GM12874 (cell line): ENCODE measurements at regions not wholly inside any gene's neighbourhood (a gene's known extent, or its start where the extent isn't known, plus 50 kb on each side); places are given as distances from the start of the nearest gene placed in this dataset.

ENCODE experiments used
- TF ChIP-seq, protein P1 (sequence below): IDR thresholded peaks from 2 replicates; pipeline ENCODE4 v1.5.1; 2011; ENCODE audit warnings: low read depth, mild to moderate bottlenecking, control low read depth, low read length, moderate library complexity; ENCODE audit not compliant: insufficient read depth

DNA sequence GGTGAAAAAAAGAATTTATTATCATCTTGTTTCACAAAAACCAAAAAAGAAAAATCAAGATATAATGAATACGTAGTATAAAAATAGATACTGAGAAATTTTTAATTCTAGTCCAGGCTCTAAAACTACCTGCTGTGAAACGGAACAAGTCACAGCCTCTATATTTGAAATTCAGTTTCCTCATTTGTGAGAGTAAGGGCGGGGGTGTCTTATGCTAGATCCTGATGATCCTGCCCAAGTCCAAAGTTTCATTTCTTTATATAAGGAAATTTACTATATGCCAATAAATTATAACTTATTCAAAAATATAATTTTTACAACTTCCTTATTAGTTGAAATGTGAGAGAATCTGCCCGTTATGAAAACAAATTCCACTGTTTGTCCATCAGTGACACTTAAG lies 385.7 kb downstream of the CGGBP1 start:
- TF ChIP-seq, protein P1, sequence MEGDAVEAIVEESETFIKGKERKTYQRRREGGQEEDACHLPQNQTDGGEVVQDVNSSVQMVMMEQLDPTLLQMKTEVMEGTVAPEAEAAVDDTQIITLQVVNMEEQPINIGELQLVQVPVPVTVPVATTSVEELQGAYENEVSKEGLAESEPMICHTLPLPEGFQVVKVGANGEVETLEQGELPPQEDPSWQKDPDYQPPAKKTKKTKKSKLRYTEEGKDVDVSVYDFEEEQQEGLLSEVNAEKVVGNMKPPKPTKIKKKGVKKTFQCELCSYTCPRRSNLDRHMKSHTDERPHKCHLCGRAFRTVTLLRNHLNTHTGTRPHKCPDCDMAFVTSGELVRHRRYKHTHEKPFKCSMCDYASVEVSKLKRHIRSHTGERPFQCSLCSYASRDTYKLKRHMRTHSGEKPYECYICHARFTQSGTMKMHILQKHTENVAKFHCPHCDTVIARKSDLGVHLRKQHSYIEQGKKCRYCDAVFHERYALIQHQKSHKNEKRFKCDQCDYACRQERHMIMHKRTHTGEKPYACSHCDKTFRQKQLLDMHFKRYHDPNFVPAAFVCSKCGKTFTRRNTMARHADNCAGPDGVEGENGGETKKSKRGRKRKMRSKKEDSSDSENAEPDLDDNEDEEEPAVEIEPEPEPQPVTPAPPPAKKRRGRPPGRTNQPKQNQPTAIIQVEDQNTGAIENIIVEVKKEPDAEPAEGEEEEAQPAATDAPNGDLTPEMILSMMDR: no peak

DNA sequence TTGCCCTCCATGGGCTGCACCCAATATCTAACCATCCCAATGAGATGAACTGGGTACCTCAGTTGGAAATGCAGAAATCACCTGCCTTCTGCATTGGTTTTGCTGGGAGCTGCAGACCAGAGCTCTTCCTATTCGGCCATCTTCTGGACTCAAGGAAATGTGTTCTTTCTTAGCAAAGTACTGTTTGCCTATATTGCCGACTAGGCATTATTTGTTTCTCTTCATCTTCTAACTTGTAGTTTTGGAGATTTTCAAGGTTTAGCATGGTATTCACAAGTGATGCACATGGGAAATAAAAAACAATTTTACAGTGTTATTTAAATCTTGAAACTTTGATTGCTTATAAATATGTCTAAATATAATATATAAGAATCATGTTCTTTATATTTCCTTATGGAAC lies 377.8 kb upstream of the POU1F1 start:
- TF ChIP-seq, protein P1: no peak

DNA sequence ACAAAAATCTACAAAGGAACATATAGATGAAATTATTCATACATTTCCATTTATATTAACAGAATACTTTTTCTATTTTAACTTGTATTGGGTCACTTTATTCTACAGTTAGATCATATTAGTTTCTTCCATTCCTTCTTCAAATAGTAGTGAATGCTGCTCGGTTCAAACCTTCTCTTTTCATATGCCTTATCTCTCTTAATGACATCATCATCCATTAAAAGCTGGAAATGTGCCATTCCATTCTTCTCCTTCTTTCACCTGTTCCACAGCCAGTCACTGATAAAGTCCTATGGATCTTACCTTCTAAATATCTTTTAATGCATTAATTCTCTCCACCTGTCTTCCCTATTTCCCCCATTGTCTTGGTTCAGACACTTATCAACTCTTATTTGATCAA lies 358.0 kb upstream of the POU1F1 start:
- TF ChIP-seq, protein P1: no peak

DNA sequence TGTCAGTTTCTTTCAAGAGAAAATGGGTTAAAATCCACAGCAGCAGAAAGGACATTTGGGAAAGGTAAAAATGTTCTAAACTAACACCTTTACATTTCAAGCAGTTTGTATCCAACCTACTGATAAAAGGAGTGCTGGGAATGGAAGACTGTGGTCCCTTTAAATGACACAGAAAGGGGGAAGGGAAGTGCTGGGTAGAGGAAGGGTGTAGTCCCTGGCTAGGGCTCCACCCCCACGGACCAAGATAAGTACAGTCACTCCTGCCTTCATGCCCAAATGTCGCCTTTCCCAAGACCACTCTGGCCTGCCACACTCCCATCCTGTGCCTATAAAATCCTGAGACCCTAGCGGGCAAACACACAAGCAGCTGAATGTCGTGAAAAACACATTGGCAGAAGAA lies 350.9 kb upstream of the POU1F1 start:
- TF ChIP-seq, protein P1: no peak

DNA sequence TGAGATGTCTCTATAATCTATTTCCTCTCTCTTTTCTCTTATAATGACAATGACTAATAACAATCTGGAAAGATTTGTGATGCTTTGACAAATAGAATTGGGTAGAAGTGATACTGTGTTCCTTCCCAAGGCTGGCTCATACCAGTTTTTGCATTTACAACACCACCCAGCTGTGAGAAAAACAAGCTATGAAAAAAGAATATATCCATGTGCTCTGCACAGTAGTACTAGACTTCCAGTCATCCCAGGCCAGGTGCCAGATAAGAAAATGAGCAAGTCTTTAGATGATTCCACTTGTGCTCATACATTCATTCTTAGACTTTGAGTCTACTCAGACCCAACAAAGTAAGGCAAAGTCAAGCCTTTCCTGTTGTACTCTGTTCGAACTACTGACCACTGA lies 350.2 kb upstream of the POU1F1 start:
- TF ChIP-seq, protein P1: no peak

DNA sequence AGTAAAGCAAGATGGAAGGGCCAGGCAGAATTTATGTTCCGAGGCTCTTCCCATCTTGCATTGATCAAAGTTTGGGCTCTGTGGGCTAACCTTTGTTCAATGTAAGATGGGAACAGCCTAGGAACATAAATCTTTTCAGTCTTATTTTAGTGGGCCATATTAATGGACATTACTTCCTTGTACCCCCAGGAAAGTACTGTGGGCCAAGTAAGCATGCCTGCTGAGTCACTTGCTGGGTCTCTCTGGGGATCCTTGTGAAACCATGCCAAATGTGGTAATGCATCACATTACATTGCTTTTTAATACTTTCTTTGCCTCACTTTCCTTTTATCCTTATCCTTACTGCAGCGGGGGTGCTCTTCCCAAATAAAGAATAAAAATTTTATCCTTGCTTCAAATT lies 349.5 kb upstream of the POU1F1 start:
- TF ChIP-seq, protein P1: no peak

DNA sequence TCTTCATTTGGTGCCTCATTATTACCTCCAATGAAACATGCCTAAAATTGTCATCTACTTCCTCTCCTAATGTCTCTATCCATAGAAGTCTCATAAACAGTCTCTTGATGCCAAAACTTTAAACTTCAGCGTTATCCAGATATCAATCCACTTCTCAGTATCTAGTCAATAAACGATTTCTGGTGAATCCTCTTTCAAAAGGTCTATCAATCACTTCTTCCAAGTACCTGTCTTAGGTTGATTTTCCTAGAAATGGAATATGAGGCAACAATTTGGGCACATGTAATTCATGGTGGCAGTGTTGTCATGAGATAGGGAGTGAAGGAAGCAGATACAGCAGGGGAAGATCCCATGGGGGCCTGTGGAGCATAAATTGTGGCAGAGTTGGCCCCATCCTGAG lies 348.5 kb upstream of the POU1F1 start:
- TF ChIP-seq, protein P1: no peak

DNA sequence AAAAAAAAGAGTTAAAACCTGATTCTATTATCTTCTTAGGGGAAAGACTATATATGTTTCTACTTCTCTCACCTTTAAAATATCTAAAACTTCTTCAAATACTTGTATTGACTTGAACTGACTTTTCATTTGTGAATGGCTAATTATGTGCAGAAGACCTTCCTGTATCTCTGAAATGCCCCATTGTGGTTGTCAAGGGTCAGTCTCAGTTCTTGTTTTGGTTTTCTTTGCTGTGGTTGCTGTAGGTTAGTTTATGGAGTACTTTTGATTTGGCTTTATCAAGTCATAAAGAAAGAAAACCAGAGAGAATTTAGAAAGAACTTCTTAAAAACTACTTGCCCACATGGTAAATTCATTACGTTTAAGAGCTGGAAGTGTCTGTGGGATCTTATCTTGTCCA lies 345.3 kb upstream of the POU1F1 start:
- TF ChIP-seq, protein P1: no peak
